Fibroblast of skin of scalp (primary cell): ENCODE measurements at regions not wholly inside any gene's neighbourhood (a gene's known extent, or its start where the extent isn't known, plus 50 kb on each side); places are given as distances from the start of the nearest gene placed in this dataset.

Experiments
- DNase-seq: peaks from one replicate; pipeline ENCODE4 v3.0.0-alpha.2; 2013

DNA sequence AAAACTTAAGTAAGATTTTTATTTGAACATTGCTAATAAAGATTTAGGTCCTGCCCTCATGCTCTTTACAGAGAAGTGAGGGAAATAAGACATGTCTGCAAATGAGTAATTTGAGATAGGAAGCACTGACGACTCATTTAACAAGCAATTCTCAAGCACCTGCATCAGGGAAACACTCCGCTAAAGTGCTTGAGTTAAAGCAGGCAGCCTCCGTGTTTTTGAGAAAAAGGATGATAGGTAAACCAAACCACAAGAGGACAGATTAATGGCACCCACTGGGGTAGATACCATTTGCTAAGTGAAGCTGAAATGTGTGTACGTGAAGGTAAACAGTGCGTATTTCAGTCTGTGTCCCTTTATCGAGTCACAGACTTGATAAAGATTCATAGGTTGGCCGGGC is 184.6 kb upstream of the CARD18 start:
- DNase-seq = no peak

DNA sequence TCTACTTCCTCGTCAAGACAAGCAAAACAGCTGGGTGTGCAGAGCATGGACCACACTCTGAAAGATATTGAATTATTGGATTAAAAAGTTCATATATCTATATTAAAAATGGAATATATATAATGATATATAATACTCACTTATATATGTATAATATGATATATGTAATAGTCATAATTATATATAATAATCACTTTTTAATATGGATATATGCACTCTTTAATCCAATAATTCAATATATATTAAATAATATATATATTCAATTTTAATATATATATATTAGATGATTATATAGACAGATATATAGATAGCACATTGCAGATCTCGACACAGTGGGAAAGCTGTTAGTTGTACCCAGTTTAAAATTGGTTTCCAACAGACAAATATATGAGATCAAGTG is 182.1 kb upstream of the CARD18 start:
- DNase-seq = no peak

DNA sequence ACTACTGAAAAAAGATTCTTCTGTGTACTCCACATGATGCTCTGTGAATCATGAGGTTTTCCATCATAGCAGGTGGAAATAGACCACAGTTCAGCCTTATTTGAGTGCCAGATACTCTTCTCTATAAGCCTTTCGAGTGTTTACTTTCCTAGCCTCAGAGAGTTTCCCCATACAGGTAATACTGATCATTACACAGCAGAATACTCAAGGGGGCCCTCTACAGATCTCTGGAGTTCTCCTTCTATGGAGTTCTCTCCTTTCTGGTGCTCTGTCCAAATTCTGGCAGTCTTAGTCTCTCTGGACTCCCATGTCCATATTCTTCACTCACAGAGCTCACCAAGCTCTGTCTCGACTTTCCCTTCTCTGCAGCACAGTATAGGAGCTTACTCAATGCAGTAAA is 175.7 kb upstream of the CARD18 start:
- DNase-seq = no peak

- DNase-seq = no peak
These were observed 172.7 kb upstream of the CARD18 start for GRCh38 chr11:105312266-105312665.

- DNase-seq = no peak
These were observed 159.1 kb upstream of the CARD18 start for GRCh38 chr11:105298630-105299029.

DNA sequence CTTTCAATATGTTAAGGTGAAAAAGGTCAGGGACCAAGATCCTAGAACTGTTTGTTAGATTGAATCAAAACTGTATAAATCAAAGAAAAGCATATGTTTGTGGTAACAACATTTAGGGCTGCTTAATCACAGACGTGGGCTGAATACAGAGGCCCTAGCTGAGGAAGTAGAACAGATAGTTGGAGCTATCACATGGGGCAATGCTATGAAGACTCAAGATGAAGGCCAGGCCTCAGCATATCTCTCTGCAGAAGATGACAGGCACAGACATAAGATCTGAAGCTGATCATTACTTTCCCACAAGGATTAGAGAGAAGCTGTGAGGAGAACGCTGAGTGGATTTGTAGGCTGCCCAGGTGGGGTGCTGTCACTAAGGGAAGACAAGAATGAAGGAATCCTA is 158.6 kb upstream of the CARD18 start:
- no peak for DNase-seq

DNA sequence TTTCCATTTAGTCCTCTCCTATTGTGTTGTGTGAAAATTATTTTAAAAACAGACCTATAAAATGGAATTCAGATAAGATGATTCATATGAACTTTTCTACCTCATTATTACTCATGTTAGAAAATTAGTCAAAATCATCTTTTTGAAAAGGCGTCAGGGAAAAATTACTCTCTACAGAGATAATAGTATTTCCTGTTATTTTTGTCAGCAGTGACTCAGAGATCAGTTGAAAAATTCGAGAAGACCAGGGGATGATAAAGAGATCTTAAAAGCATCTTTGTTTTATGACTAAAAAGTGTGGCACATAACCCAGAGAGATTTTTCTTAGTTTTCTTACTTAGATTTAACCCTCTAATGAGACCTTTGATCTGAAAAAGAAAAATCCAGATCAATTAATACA is 157.9 kb upstream of the CARD18 start:
- peak; percentile 50 for DNase-seq

DNA sequence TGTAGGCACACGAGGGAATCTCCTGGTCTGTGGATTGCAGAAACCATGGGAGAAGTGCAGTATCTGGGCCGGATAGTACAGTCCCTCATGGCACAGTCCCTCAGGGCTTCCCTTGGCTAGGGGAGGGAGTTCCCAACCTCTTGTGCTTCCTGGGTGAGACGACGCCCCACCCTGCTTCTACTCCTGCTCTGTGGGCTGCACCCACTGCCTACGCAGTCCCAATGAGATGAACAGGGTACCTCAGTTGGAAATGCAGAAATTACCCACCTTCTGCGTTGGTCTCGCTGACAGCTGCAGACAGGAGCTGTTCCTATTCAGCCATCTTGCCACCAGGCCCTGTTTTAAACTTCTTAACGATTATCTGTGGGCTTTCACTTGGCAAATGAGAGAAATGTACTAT is 157.2 kb upstream of the CARD18 start:
- DNase-seq = no peak

GRCh38 chr11:105296386-105296785 is 156.8 kb upstream of the CARD18 start:
- DNase-seq = no peak

DNA sequence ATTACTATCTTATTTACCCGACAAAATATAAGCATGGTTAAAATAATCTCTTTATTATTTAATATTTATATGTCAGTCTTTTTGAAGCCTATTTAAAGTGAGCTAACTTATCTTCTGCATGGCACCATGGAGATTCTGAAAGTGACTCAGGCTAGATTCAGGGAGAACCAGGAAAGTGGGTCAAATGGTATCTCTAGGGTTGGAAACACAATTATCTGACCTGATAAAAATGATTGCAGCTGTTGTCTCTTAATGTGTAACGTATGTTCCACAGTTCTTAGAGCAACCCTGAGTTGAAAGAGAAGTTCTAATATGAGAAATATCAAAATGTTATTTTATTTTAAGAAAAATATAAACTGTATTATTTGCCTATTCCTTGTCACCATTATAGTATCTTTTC is 143.1 kb upstream of the CARD18 start:
- no peak for DNase-seq

DNA sequence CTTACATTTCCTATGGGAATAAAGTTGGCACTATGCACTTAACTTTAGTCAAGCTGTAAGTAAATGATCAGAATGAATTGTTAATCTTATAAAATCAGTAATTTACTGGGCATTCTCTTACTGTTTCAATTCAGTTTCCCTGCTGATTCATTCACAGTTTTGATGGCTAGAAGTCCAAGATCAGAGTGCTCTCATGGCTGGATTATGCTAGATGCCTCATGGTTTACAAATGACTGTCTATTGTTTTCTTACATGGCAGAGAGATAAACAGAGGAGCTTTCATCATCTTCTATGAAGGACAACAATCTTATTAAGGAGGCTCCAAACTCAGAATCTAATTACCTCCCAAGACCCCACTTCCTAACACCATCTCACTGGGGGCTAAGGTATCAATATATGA is 135.1 kb upstream of the CARD18 start:
- DNase-seq = no peak

DNA sequence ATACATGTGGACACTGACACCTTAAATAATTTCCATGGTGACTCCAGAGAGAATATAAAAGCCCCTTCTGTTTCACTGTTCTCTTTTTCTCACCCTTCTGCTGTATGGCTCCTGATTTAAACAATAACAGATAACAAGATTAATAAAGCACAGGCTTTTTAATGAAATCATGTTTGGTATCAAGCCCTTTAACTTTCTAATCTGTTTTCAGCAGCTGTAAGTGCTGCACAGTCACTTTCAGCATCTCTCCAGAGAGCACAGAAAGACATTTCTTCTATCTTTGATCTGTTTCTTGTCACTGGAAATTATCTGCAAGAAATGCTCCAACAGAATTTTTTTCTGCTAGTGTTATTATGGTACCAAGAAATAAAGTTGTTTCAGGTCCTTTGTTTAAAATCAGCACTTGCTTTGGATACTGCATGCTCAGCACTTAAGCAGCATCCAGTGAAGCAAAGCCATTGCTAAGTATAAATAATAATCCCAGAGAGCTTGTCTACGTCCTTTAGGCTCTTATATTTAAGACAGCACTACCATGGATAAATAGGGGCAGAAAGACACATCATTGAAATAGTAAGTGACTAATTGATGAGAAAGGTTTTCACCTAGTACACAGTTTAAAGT is 134.2 kb upstream of the CARD18 start:
- DNase-seq = no peak

- no peak for DNase-seq
These were observed 130.3 kb upstream of the CARD18 start for GRCh38 chr11:105269862-105270261.

DNA sequence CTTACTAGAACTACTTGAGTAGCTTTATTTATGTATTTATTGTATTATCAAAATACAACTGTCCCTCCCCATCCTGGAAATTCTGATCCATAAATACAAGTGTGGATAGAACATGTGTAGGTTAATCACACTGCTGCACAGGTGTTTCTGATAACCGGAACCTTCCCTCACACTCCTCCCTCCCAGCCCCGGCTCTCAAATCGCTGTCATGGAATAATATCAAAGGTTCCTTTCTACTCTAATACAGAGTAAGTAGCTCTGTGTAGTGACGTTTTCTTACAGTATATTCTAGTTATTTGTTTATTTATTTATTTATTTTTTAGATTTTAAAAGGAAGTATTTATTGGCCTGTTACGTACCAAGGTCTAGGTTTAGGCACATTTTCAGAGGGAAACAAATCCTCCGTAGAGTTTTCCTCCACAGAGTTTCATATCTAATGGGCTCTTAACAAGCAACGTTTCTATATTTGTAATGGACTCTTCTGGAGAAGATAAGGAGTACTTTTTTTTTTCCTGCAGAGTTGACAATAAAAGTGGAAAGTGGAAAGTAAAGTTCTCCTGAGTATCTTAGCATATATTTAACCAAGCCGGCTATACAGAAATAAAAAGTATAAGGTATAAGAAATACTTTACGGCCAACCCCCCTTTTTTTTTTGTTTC is 129.0 kb upstream of the CARD18 start:
- DNase-seq = no peak

DNA sequence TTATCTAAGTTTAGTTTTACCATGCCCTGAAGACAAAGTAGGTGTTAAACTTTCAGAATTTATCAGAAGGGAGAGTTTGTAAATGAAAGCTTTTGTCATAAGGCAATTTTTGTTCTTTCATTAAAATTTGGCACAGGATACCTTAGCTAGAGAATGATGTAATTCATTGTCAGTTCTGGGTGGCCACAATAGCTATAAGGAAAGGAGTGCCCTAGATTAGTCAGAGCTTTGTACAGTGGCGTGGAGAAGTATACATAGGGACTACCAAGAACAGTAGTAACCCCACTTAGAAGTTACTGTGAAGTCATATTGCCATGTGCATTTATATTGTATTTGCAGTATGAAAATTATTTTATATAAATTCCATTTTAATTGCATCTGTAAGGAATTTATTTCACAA is 126.3 kb upstream of the CARD18 start:
- peak; percentile 42 for DNase-seq

GRCh38 chr11:105260976-105261375 is 121.4 kb upstream of the CARD18 start:
- DNase-seq = no peak

GRCh38 chr11:105245781-105246315 is 106.3 kb upstream of the CARD18 start:
- DNase-seq = no peak

GRCh38 chr11:105244160-105244825 is 104.7 kb upstream of the CARD18 start:
- peak; percentile 89 for DNase-seq

- DNase-seq = peak; percentile 34
These were observed 101.6 kb upstream of the CARD18 start for GRCh38 chr11:105241136-105241535.

- peak; percentile 74 for DNase-seq
These were observed 97.1 kb upstream of the CARD18 start for GRCh38 chr11:105236664-105237063.

- no peak for DNase-seq
These were observed 93.7 kb upstream of the CARD18 start for GRCh38 chr11:105233285-105233684.

GRCh38 chr11:105232021-105232420 is 92.5 kb upstream of the CARD18 start:
- DNase-seq = no peak

DNA sequence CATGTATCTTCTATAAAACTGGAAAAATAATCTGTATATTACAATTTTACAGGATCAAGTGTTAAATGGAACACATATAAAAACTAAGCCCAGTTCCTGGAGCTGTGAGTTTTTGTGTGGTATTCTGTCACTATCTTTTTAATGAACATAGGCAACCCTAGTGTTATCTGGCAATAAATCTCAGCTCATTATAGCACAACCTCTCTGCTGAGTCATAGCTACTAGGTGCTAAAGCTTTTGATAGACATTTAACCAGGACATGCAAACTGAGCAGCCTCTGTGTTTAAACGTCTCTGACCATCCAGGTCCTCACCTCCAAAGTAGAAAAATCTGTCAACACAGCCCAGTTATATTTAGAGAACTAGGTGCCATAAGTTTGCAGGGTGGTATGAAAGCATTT is 91.0 kb upstream of the CARD18 start:
- DNase-seq = no peak

- DNase-seq = no peak
These were observed 90.2 kb upstream of the CARD18 start for GRCh38 chr11:105229761-105230160.
